Sciatic nerve (tissue), 2 donors: ENCODE measurements at regions not wholly inside any gene's neighbourhood (a gene's known extent, or its start where the extent isn't known, plus 50 kb on each side); places are given as distances from the start of the nearest gene placed in this dataset.
"Not testable (repeated sequence)": the region's sequence is repeated elsewhere in the genome, so short reads cannot be mapped to it uniquely, and the experiment has no call there.

Source experiments
- ATAC-seq: fragments of 200-7000 bp; cut with Tn5 transposase; one replicate; pipeline ENCODE4 v1.9.1; 2020; ENCODE audit warnings: mild to moderate bottlenecking, moderate library complexity
- DNase-seq: peaks from one replicate; pipeline ENCODE4 v3.0.0-alpha.2; 2020; ENCODE audit warnings: low spot score
- intact Hi-C: fragments of 100-400 bp; cut with DNase I; formaldehyde crosslinking; loops from one replicate; pipeline ENCODE4 v1.14.2; 2022
- donor health status: DM: no; HTN: no; CAD: no.
- donor health status: DM: no; HTN: no; CAD: no.

DNA sequence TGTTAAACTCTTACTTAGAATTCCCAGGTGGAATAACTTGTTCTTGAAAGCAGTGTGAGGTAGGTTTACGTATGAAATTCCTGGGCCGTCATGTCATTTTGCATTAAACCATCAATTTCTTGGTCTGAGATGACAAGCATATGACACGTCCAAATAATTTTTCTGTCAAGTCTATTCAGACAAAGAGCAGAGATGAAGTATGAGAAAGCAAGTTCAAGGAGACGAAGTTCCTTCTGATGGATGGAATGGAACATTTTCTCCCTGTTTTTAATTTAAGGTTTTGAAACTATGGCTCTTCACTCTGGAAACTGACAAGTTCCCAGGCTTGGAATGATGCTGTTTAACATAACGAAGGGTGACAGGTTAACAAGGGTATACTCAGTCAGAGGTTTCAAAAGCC lies 252.8 kb upstream of the SFRP2 start:
- ATAC-seq (no peak), DNase-seq (no peak)
- intact Hi-C loops: no loop called here

DNA sequence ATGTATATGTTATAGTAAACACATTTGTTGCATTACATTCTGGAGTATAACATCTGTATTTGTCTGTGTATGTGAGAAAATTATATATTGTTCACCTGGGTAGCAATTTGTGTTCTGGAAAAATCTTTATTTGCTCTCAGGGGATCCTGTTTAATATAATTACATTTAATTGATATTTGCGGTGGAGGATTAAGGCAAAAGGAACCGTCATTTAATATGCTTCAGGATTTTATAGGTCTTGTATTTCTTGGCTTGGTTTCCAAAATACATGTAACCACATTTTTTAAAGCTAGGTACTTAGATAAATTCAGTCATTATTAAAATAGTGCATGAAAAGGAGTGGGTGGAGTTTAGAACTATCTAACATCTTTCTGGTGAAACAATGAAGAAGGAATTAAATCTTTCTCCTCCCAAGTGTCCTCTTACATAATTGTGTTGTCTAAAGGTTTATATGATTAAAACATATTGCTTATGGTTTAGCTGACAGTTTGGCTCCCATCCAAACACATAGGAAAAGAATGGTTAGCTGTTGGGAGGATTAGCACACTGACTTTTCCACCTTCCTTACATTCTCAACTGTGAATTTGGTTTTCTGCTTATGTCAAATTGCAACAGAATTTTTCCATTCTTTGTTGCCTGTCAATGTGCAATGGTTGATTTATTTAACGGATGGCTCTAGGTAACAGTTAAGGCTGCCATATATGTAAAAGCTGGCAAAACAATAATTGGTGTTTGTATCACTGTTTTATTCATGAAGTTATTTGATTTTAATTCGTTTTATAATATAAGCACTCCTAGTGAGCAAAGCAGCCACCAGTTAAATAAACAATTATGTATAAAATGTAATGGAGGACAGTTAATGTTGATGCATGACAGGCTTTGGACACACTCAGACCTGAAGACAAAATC lies 250.8 kb upstream of the SFRP2 start:
- DNase-seq: no peak
- intact Hi-C loops: no loop called here
- no peak for ATAC-seq

DNA sequence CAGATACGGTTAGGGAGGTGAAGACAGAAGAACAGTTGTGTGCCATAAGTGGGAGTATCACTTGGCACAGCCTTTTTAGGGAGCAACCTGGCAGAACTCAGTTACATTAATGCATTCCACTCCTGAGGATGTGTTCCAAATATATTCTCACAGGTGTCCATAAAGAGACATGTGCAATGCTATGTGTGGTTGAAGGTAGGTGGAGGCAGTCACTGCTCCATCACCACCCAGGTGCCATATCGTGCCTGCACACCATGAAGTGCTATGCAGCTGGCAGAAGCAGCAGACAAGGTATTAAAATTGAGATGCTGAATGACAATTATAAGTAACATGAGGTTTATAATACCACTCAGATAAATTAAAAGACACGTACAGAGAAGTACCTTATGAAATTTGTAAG lies 248.0 kb upstream of the SFRP2 start:
- intact Hi-C loops: no loop called here
- DNase-seq: no peak
- no peak for ATAC-seq

DNA sequence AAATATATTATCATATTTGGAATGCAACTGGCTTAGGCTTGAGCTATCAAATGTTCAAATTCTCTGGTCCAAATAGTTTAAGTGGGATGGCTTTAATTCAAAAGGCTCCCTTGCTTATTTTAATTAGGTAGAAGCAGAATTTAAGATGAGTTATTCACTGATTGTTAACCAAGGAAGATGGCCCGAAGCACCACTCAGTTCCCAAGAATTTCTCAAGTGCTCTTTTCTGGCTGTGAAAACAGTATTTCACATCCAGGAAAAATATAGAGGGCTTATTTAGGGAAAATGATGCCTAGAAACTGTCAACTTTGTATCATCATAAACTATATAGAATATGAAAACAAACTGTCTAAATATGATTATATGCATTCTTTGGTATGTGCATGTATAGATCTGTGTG lies 246.5 kb upstream of the SFRP2 start:
- ATAC-seq (no peak), DNase-seq (no peak)
- intact Hi-C loops: no loop called here

DNA sequence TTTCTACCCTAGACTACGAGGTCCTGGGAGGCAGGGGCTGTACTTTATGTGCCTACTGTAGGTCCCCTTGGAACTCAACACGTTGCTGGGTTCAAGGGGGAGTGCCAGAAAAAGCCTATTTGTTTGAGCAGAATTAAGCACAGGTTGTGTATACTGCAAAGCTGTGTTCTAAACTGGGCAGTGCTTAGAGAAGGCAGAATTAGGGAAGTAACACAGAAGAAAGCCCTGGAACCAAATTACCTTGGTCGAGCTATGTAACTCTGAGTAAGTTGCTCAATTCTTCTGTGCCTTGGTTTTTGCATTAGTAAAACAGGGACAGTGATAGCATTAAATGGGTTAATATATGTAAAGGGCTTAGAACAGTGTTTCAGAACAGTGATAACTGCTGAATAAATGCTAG lies 245.0 kb upstream of the SFRP2 start:
- intact Hi-C loops: no loop called here
- ATAC-seq: no peak

DNA sequence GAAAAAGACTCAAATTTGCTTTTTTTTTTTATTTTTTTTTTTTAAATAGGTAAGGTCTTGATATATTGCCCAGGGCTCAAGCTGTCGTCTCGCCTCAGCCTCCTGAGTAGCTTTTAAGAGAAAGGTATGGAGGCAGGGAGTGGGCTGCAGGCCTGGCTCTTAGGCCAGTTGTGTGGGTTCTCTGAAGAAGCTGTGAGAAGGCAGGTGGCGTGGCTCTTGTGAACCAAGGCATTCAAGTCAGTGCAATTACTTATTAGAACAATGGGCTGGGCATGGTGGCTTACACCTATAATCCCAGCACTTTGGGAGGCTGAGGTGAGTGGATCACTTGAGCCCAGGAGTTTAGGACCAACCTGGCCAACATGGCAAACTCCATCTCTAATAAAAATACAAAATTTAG lies 244.0 kb upstream of the SFRP2 start:
- intact Hi-C loops: no loop called here
- DNase-seq (no peak), ATAC-seq (no peak)

More for the DNA sequence above, 245.0 kb upstream of the SFRP2 start:
- no peak for DNase-seq

DNA sequence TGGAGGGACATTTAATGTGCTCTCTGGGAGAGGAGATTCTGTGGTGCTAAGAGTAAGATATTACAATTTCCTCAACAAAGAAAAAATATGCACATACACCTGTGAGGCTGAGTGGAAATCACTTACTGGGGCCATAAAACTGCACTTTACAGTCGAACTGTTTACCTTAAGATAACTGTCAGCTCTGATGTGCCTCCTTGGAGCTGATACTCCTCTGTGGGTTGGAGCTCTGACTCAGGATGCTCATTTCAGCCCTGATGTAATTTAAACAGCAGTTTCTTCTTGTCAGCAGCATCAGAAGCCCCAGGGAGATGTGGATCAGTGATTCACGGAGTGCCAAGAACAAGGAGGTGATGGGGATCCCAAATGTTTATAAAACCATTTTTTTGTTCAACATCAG lies 241.9 kb upstream of the SFRP2 start:
- no peak for ATAC-seq
- intact Hi-C loops: no loop called here
- no peak for DNase-seq

DNA sequence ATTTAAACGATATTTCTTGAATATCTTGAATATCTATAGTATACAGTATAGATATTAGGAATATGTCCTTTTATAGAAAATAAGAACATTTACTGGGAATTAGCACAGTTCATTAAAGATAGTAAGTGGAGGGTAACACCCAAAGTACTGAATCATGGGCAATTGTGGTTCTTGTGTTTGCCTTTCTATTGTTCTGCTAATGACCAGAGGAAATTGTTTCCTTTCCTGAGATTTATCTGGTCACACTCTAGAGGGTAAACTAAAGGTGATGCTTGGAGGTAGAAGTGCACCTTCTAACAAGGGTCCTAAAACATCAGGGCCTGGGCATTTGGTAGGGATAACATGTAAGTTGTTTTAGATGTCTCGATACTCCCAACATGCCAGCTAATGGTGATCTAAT lies 241.3 kb upstream of the SFRP2 start:
- DNase-seq (no peak), ATAC-seq (no peak)
- intact Hi-C loops: no loop called here

DNA sequence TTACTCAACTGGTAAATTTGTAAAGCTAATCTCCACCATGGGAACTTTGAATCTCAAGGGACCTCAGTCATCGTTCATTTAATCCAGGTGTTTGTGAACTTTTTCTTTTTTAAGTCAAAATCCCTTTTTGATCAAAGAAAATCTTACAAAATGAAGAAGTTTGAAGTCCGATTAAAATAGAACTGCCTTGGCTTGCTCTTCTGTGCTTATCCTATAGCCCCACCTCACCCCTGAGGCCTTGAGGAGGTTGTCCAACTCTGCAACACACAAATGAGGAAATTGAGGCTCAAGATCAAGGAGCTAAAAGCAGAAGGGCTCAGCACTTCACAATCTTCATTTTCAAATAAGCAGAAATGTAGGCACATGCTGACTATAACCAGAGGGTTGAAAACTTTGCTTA lies 240.3 kb upstream of the SFRP2 start:
- DNase-seq (no peak), ATAC-seq (no peak)
- intact Hi-C loops: no loop called here

DNA sequence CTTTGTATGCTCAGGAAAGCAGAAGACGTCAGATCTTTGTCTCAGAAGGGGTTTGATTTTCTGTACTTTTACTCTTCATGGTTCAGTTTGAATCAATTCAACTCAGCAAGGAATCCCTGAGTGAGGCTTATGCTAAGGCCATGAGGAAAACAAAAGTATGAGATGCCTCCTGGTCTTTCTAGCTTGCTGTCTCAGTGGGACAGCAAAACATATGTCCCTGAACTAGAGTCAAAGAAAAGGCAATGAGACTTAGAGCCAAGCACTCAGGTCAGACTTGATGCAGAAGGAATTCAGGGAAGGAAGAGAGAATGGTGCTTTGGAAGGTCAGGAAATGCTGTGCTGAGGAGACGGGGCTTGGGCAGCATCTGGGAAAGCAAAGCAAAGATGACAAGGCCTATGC lies 236.2 kb upstream of the SFRP2 start:
- no peak for DNase-seq
- no peak for ATAC-seq
- intact Hi-C loops: no loop called here

DNA sequence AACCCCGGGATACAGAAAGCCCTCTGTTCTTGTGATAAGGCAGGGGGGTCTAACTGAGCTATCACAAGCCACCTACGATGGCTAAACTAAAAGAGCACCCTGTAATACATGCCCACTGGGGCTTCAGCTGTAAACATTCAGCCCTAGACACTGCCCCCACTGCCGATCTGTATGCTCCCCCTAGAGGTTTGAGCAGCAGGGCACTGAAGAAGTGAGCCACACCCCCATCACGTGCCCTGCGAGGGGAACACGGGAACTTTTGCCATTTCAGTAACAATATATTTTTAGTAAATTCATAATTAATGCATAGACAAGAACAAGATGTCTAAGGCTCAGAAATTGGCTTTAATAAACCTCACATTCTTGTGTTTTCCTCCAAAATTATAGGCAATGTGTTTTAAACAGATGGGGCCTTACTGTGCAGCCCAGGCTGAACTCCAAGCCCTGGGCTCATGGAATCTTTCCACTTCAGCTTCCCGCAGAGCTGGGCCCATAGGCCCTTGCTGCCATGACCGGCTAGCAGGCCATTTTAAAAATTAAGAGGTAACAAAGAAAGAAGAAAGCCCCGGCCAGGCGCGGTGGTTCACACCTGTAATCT lies 235.3 kb upstream of the SFRP2 start:
- intact Hi-C loops: no loop called here
- ATAC-seq (no peak), DNase-seq (no peak)

DNA sequence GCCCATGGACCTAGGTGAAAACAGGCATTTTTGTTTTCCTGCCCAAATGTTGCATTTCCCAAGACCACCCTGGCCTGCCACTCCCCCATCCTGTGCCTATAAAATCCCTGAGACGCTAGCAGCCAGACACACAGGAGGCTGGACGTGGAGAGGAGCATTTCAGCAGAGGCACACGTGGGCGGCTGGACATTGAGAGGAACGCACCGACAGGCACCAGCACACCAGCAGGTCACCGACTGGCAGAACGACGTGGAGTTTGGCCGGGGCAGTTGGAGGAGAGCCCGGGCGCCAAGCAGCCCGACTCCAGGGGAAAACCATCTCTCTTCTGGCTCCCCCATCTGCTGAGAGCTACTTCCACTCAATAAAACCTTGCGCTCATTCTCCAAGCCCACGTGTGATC lies 234.8 kb upstream of the SFRP2 start:
- intact Hi-C loops, ATAC-seq, DNase-seq: not testable (repeated sequence)

DNA sequence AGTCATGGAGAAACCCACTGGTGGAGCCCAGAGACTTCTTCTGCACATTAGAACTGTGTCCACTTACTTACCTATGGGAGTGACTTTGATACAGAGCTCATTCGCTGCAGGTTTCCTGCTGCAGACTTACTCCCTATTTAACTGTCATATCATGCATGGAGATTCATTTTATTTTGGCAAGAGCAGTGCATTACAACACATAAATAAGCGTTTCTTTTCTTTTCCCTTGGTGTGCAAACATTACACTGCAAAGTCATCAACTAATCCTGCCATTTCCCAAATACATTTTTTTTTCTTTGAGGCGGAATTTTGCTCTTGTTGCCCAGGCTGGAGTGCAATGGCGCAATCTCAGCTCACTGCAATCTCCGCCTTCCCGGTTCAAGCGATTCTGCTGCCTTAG lies 230.9 kb upstream of the SFRP2 start:
- ATAC-seq: no peak
- intact Hi-C loops: no loop called here
- DNase-seq: no peak

DNA sequence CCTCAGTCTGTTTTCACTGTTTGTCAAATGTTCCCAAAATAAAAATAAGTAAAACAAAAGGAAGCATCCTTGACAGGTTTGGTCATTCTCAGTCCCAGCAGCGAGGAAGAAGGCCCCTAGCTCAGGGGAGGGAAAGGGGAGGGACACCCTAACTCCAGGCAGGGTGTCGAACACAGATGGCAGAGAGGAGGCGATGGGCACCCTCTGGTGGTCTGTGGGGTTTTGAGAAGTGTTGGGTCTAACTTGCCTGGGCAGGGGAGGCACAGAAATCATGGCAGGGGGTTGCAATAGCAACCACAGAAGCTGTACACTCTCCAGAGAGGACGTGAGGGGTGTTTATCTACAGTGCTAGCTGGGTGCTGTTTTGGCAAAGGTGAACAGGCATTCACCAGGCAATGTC lies 229.8 kb upstream of the SFRP2 start:
- intact Hi-C loops: no loop called here
- DNase-seq: no peak
- ATAC-seq: peak; percentile 57

DNA sequence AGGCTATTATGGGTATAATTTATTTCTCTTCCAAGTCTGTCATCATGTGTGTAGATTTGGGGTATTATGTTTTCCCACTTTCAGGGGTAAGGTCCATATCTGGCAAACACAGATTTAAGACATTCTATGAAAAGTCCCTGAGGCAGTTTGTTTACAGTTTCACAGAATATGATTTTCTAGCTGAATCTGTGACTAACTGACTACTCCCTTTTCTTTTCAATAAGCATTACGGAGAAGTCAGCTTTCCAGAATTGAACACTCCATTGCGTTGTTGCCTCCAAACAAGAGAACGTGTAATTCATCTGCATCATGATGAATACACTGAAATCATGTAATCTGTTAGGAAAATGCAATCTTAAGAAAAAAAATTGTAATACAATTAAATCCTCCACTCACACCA lies 226.7 kb upstream of the SFRP2 start:
- intact Hi-C loops: no loop called here
- no peak for ATAC-seq

DNA sequence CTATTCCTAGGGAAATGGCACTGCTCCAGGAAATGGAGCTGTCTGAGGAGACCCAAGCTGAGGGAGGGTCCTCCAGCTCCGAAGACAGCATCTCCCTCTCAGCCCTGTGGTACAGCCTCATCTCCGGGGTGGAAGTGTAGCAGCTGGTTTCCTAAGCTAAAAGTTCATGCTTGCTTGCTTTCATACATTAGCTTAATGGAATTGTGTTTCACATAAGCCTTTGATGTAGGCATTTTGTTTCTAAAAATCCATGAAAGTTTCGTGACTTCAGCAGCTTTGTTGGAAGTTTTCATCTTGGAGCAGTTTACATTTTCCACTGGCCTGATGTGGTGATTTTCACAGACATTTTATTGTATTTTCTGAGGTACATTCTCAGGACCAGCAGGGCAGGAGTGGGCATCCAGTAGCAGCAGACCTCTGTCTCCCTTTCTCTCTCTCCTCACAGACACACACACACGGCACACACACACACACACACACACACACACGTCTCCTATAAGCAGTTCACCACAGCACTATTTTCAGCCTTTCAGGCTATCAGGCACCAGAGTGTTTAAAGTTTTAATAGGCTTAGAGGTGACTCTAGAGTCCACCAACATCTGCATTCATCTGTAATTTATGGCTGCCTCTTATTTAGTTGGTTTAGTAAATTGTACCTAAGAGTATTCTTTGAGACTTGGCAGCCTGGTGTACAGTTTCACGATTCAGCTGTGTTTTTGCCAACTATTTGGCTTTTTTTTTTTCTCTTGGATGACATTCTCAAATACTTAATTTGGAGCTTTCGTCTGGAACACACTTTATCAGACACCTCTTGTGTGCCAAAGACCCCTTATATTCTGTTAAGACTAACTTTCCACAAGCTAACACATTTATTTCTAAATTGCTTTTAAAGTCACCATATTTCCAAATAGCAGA lies 225.8 kb upstream of the SFRP2 start:
- ATAC-seq: peak; percentile 21
- DNase-seq: no peak
- intact Hi-C loops: no loop called here

More for the DNA sequence above, 226.7 kb upstream of the SFRP2 start:
- DNase-seq: no peak

DNA sequence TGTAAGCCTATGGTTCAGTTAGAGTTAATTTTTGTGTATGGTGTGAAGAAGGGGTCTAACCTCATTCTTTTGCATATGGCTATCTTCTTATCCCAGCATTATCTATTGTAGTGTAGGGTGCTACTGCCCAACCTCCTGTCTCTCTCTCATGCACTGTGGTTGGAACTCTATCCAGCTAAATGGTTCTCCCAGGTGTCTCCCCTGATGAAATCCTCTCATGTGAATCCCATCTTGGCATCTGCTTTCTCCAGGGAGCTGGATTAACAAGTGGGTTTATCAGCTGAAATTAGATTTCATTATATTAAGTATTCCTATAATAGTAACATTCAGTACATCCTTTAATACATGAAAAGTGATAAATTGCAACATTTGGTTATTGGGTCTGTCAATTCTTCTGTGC lies 224.7 kb upstream of the SFRP2 start:
- ATAC-seq: no peak
- intact Hi-C loops: no loop called here
- no peak for DNase-seq

DNA sequence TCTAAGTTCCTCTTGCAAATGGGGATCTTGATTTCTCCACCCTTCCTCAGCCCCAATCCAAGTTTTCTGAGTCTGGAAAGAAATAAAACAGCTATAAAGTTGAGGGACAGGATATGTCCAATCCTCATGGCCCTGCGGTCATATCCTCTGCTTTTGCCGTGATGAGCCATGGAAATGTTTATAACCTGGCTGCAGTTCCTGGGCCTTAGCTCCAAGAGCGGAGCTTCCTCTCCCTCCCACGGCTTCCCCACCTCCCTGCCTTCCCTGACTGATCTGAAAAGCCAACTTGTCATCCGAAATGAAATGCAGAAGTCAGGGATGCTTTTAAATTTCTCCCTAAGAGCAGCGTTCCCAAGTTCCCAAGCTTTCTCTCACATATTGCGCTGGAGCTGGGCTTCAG lies 221.5 kb upstream of the SFRP2 start:
- no peak for DNase-seq
- intact Hi-C loops: no loop called here
- ATAC-seq: peak; percentile 81

DNA sequence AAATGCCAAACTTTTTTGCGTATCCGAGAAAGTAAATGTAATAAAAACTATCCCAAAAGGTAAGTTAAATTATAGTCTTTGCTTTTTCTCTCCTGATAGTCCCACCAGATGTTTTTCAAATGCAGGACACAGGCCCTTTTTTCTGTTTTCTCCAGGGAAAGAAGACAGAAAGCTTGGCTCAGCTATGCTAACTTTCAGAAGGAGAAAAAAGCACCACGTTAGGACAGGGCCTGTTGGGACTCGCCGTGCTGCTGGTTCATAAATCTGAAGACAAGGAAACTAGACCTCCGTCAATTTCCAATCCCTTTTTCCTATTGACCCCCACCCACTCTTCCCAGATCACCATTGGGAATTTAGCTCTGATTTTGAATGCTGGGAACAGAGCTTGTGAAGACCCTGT lies 220.9 kb upstream of the SFRP2 start:
- peak; percentile 37 for ATAC-seq
- intact Hi-C loops: no loop called here

DNA sequence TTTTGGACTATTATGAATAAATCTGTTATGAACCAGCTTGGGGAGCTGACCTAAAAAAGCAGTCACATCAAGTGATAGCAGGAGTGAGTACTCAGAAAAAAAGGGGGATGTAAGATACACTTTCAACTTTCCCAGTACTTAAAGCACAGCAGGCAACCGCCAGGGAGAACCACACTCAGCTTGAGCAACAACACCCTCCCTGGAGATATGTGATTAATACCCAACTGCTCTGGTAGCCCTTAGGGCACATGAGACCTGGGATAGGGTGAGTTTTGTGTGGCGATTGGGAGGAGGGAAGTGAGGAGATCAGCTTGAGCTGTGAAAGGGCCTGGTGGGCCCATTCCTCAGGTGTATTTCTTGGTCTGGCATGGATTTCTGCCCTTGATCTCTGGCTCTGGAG lies 220.3 kb upstream of the SFRP2 start:
- intact Hi-C loops: no loop called here
- ATAC-seq (no peak), DNase-seq (no peak)

More for the DNA sequence above, 220.9 kb upstream of the SFRP2 start:
- no peak for DNase-seq
